Endodermal cell (in vitro differentiated cells): ENCODE measurements at regions not wholly inside any gene's neighbourhood (a gene's known extent, or its start where the extent isn't known, plus 50 kb on each side); places are given as distances from the start of the nearest gene placed in this dataset.
"Not testable (repeated sequence)": the region's sequence is repeated elsewhere in the genome, so short reads cannot be mapped to it uniquely, and the experiment has no call there.

Experiments used
- DNase-seq: peaks from one replicate; pipeline ENCODE4 v3.0.0-alpha.2; 2017
- H3K27ac ChIP-seq: 2 replicates; pipeline ENCODE4 v1.5.1; 2013; ENCODE audit warnings: mild to moderate bottlenecking, low read depth, low read length, moderate library complexity
- H3K27me3 ChIP-seq: 2 replicates; pipeline ENCODE4 v1.6.1; 2013; ENCODE audit warnings: mild to moderate bottlenecking, low read length, moderate library complexity; ENCODE audit not compliant: insufficient read depth, control insufficient read depth, poor library complexity, severe bottlenecking
- H3K36me3 ChIP-seq: 2 replicates; pipeline ENCODE4 v1.7.0; 2013; ENCODE audit warnings: mild to moderate bottlenecking, low read length, moderate library complexity; ENCODE audit not compliant: control insufficient read depth, insufficient read depth
- H3K4me1 ChIP-seq: one replicate; pipeline ENCODE4 v1.7.0; 2013; ENCODE audit warnings: low read length; ENCODE audit not compliant: control insufficient read depth, insufficient read depth
- H3K4me3 ChIP-seq: 2 replicates; pipeline ENCODE4 v1.5.1; 2013; ENCODE audit warnings: mild to moderate bottlenecking, low read length, moderate library complexity
- H3K9ac ChIP-seq: 2 replicates; pipeline ENCODE4 v1.6.1; 2013; ENCODE audit warnings: mild to moderate bottlenecking, low read length, moderate library complexity; ENCODE audit not compliant: poor library complexity, severe bottlenecking; ENCODE audit errors: extremely low read depth
- H3K9me3 ChIP-seq: 2 replicates; pipeline ENCODE4 v1.6.1; 2013; ENCODE audit warnings: mild to moderate bottlenecking, low read length, moderate library complexity; ENCODE audit not compliant: control insufficient read depth
- H3K27ac Mint-ChIP-seq: 2 replicates; pipeline ENCODE4 v1.8.0; 2020; ENCODE audit warnings: mixed read lengths
- H3K27me3 Mint-ChIP-seq: 2 replicates; pipeline ENCODE4 v1.8.0; 2021; ENCODE audit warnings: mild to moderate bottlenecking, mixed read lengths; ENCODE audit not compliant: insufficient read depth
- H3K36me3 Mint-ChIP-seq: 2 replicates; pipeline ENCODE4 v1.8.0; 2020; ENCODE audit warnings: low read depth, mixed read lengths
- H3K4me1 Mint-ChIP-seq: 2 replicates; pipeline ENCODE4 v1.8.0; 2020; ENCODE audit warnings: mixed read lengths
- H3K4me3 Mint-ChIP-seq: 2 replicates; pipeline ENCODE4 v1.8.0; 2020; ENCODE audit warnings: mild to moderate bottlenecking, moderate library complexity, mixed read lengths
- H3K9me3 Mint-ChIP-seq: 2 replicates; pipeline ENCODE4 v1.8.0; 2020; ENCODE audit warnings: mild to moderate bottlenecking, mixed read lengths
- WGBS, 2 experiments: methylation state at CpG; one replicate each; pipeline versions ENCODE4 v1.1.5 to v1.1.7; 2013; ENCODE audit warnings: missing lambda C conversion rate in 2 of 2, mixed read lengths in 1 of 2; ENCODE audit not compliant: insufficient coverage in 1 of 2, insufficient read length in 1 of 2; 5-methylcytosine and 5-hydroxymethylcytosine counted together
- TF ChIP-seq, protein P1 (sequence below): fragments of 200-600 bp; sonication (generic); conservative IDR thresholded peaks from 2 replicates; pipeline ENCODE4 v1.5.0; 2021; ENCODE audit warnings: antibody characterized with exemption, mild to moderate bottlenecking

DNA sequence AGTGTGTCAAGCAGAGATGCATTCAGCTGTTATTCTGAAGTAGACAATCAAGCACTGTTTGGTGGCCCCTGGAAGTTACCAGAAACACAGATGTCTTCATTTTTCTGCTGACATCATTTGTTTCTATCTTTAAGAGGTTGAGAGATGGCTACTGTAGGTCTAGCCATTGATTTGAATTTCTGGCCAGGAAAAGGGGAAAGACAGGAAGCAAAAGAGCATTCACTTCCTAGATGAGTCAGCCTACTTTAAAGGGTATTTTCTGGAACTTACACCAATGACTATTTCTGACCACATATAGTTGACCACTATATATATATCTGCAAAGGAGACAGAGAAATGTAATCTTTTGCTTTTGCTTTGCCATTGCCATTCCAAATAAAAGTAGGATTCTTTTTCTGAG lies 900.1 kb upstream of the SOX11 start:
- Histone ChIP-seq H3K4me1 (no peaks in the 10 kb centered on the region), H3K36me3 (no peaks in the 10 kb centered on the region), H3K4me3 (no peak overlapping the region), H3K9ac (no peak overlapping the region), H3K27me3 (no peaks in the 10 kb centered on the region), H3K9me3 (no peaks in the 10 kb centered on the region), H3K27ac (no peak overlapping the region)
- no peak for DNase-seq
- no peaks in the 10 kb centered on the region for H3K4me1 Mint-ChIP-seq
- H3K4me3 Mint-ChIP-seq, result no peak overlapping the region
- no peaks in the 10 kb centered on the region for H3K27me3 Mint-ChIP-seq
- no peak overlapping the region for H3K27ac Mint-ChIP-seq
- TF ChIP-seq, protein P1, sequence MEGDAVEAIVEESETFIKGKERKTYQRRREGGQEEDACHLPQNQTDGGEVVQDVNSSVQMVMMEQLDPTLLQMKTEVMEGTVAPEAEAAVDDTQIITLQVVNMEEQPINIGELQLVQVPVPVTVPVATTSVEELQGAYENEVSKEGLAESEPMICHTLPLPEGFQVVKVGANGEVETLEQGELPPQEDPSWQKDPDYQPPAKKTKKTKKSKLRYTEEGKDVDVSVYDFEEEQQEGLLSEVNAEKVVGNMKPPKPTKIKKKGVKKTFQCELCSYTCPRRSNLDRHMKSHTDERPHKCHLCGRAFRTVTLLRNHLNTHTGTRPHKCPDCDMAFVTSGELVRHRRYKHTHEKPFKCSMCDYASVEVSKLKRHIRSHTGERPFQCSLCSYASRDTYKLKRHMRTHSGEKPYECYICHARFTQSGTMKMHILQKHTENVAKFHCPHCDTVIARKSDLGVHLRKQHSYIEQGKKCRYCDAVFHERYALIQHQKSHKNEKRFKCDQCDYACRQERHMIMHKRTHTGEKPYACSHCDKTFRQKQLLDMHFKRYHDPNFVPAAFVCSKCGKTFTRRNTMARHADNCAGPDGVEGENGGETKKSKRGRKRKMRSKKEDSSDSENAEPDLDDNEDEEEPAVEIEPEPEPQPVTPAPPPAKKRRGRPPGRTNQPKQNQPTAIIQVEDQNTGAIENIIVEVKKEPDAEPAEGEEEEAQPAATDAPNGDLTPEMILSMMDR, result no peak
- H3K36me3 Mint-ChIP-seq, result no peaks in the 10 kb centered on the region
- H3K9me3 Mint-ChIP-seq, result peaks cover 15% of the 10 kb centered on the region

DNA sequence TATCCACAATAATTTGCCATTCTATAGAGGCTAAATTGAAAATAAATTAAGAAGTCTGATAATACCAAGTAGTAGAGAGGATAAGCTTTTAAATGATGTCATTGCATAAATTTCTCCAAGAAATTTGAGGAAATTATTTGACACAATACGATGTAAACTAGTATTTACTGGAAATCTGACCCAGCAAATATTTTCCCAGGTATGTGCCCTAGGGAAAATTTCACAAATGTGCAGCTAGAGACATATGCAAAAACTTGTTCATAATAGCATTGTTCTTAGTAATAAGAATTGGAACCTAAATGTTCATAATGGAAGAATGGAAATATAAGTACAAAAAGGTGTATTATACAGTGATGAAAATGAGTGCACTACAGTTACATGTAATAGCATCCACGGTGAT lies 888.8 kb upstream of the SOX11 start:
- Histone ChIP-seq H3K4me3 (no peak overlapping the region), H3K27me3 (no peaks in the 10 kb centered on the region), H3K9me3 (no peaks in the 10 kb centered on the region), H3K4me1 (no peaks in the 10 kb centered on the region), H3K9ac (no peak overlapping the region), H3K36me3 (no peaks in the 10 kb centered on the region), H3K27ac (no peak overlapping the region)
- Mint-ChIP-seq H3K27me3 (no peaks in the 10 kb centered on the region), H3K36me3 (no peaks in the 10 kb centered on the region), H3K9me3 (no peaks in the 10 kb centered on the region), H3K27ac (no peak overlapping the region), H3K4me1 (no peaks in the 10 kb centered on the region), H3K4me3 (no peak overlapping the region)
- TF ChIP-seq, protein P1, result no peak
- 98% methylated on average over 2 of the region's 2 CpGs; no CpG with 5 or more reads in 1 of the 2 experiments for WGBS, 2 experiments
- no peak for DNase-seq

DNA sequence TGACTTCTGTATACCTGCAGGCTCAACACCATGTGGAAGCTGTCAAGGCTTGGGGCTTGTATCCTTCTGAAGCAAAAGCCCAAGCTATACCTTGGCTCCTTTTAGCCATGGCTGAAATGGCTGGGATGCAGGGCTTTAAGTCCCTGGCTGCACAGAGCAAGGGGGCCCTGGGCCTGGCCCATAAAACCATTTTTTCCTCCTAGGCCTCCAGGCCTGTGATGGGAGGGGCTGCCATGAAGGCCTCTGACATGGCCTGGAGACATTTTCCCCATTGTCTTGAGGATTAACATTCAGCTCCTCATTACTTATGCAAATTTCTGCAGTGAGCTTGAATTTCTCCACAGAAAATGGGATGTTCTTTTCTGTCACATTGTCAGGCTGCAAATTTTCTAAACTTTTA lies 878.0 kb upstream of the SOX11 start:
- DNase-seq, H3K4me1 ChIP-seq, H3K4me1 Mint-ChIP-seq, H3K36me3 Mint-ChIP-seq, H3K4me3 ChIP-seq, H3K36me3 ChIP-seq, H3K27ac Mint-ChIP-seq, H3K27ac ChIP-seq, H3K27me3 ChIP-seq, H3K9ac ChIP-seq, H3K4me3 Mint-ChIP-seq, H3K27me3 Mint-ChIP-seq: not testable (repeated sequence)
- H3K9me3 Mint-ChIP-seq, result peaks cover 51% of the 10 kb centered on the region
- H3K9me3 ChIP-seq, result peaks cover 31% of the 10 kb centered on the region

DNA sequence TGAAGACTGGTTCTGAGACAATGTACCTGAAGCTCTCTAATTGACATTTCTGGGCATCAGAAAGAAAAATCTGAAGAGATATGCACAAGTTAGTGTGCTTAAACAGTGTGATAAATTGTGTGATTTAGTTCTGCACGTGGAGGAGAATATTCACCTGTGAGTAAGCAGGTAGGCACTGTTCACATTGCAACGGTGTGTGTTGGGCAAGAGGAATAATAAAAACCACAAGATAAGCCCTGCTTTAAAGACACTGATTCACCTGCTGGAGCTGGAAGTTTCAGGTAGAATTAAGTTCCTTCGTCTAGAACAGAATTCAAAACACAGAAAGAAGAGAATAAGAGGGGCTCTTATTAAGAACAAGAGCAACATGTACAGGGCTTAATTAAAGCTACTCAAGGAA lies 864.3 kb upstream of the SOX11 start:
- H3K9me3 Mint-ChIP-seq, result no peaks in the 10 kb centered on the region

More for the DNA sequence above, 864.3 kb upstream of the SOX11 start:
- Histone ChIP-seq H3K9ac (no peak overlapping the region), H3K27ac (no peak overlapping the region), H3K36me3 (no peaks in the 10 kb centered on the region), H3K27me3 (no peaks in the 10 kb centered on the region), H3K4me3 (no peak overlapping the region), H3K4me1 (no peaks in the 10 kb centered on the region), H3K9me3 (no peaks in the 10 kb centered on the region)
- Mint-ChIP-seq H3K4me3 (no peak overlapping the region), H3K27ac (no peak overlapping the region), H3K4me1 (no peaks in the 10 kb centered on the region), H3K36me3 (no peaks in the 10 kb centered on the region), H3K27me3 (no peaks in the 10 kb centered on the region)
- TF ChIP-seq, protein P1, result no peak
- WGBS, 2 experiments, result 88 to 92% methylated on average over 3 of the region's 3 CpGs
- DNase-seq, result no peak
